Activated T-cell treated with anti-CD3 and anti-CD28 coated beads for 48 hours (primary cell): ENCODE measurements at regions not wholly inside any gene's neighbourhood (a gene's known extent, or its start where the extent isn't known, plus 50 kb on each side); places are given as distances from the start of the nearest gene placed in this dataset.

Experiments used
- DNase-seq: peaks from one replicate; pipeline ENCODE4 v3.0.0-alpha.2; 2020; ENCODE audit warnings: low read depth

DNA sequence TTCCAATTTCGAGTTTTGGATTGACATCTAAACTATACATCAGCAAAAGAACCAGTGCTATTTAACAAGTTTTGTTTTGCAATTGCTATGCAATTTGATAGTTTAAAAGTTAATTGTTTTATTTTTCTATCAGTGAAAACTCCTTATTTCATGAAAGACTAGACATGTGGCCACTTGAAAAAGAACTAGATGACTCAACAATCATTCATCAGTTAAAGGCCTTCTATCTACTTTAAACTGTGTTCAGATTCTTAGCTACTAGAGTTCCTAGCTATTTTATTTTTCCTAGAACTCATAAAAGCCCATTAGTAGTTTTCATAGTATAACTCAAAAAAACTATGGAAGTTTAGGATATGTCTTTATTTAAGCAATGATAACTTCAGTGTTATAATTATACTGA lies 104.6 kb upstream of the LSM8 start:
- DNase-seq, result no peak

DNA sequence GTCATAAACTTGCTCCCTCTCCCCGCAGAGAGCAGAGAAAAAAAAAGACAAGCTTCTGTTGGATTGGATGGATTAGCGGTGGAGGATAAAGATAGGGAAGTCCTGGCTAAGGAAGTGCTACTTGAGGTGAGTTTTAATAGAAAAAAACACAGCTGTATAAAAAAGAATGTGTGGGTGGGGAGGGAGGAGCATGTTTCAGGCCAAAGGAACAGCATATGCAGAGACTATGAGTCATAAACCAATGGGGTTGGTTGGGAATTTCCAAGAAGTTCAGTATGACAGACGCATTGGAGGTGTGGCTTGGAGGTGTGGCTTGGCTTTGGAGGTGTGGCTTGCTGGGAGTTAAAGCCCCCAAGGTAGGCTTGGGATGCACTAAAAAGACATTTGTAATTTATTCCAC lies 103.0 kb upstream of the LSM8 start:
- peak; percentile 34 for DNase-seq

DNA sequence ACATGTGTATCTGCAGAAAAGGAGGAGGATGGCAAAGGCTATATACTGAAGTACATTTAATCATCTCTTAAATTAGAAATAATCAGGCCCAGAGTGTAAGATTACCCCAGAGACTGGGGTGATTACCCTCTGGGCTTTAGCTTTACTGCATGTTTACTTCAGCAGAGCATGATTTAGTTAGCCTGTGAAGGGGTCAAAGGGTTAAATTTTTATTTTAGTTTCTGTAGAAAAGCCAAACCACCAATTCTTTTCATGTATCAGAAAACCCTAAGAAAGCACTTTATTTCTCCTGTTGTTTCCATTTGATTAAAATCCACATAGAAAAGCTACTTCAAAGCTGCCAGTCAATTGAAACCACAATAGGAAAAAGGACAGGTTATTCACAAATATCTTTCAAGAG lies 101.5 kb upstream of the LSM8 start:
- DNase-seq, result no peak

DNA sequence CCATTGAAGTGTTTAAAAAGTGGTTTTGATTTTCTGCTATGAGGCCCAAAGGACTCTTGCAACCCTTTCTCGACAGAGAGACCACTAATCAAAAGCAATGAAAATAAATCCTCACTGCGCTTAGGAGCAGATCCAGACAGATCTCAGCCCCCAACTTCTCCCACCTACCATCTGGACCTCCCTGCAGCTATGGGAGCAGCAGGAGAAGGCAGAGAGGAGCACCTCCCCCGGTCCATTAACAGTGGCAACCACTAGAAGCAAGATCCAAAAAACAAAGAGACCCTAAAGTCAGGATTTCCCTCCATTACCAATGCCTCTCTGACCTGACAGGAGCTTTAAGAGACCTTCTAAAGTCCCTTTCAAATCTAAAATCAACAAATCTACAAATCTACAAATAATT lies 99.0 kb upstream of the LSM8 start:
- no peak for DNase-seq

DNA sequence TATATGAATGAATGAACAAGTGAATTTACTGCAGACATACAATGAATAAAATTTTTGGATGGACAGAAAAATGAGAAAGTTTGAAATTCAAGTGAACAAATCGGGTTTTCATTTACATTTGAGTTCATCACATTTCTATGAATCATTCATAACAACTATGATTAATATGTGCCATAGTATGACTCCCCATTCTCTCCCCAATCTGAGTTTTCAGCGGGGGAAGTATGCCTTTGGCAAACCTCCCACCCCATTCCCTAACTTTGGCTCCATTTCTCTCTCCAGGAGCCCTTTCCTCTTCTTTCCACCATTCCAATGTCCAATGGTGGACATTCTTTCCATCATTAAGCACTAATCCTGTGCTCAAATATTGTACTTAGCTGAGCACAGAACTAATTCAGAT lies 96.8 kb upstream of the LSM8 start:
- no peak for DNase-seq

DNA sequence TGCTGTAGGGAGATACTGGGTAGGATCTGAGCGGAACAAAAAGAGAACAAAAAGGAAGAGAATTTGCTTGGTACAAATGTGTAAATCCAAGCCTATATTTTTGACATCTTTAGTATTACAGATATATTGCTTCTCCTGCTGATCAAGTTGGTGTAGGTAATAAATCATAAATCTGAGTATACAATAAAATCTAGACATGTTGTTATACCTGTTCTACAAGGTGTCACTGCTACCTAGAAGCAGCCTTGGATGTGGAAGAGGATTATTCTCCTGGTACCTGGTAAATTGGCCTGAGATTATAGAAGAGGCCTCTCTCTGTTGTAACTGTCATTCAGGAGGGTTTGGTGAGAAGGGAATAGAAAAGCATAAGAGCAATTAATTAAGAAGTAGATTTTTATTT lies 89.9 kb upstream of the LSM8 start:
- no peak for DNase-seq

DNA sequence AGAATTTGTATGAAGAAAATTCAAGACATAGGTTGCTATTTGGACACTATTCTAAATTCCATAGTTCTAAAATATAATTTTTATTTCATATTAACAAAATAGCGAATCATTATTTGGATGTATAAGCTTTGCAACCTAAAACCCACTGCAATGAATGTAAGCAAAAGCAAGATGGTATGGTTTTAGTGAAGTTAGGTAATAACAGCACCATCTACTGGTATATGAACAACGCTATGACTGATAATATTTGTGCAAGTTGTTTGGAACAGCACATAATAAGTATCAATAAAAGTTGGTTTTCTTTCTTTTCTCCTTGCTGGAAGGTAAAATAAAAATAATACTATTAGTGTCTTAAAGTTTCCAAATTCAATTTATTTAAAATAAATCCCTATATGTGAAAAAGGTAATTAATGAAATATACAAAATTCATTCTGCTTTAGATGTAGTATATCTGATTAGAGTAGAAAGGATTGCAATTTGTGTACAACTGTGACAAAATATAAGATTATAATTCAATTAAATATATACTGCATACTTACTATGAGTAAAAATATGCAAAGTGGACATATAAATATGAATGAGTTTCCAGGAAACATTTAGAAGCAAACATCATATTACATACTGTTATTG lies 79.0 kb upstream of the LSM8 start:
- DNase-seq, result no peak

DNA sequence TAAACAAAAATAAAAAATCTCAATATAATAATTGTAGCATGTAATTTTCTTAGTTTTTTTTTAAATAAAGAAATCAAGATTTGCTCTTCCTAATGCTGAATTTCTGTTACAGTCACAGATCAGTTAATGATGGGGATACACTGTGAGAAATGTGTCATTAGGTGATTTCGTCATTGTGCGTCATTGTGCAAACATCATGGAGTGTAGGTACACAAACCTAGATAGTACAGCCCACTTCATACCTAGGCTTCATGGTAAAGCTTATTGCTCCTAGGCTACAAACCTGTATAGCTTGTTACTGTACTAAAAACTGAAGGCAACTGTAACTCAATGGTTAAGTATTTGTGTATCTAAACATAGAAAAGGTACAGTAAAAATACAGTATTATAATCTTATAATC lies 74.4 kb upstream of the LSM8 start:
- DNase-seq, result no peak

DNA sequence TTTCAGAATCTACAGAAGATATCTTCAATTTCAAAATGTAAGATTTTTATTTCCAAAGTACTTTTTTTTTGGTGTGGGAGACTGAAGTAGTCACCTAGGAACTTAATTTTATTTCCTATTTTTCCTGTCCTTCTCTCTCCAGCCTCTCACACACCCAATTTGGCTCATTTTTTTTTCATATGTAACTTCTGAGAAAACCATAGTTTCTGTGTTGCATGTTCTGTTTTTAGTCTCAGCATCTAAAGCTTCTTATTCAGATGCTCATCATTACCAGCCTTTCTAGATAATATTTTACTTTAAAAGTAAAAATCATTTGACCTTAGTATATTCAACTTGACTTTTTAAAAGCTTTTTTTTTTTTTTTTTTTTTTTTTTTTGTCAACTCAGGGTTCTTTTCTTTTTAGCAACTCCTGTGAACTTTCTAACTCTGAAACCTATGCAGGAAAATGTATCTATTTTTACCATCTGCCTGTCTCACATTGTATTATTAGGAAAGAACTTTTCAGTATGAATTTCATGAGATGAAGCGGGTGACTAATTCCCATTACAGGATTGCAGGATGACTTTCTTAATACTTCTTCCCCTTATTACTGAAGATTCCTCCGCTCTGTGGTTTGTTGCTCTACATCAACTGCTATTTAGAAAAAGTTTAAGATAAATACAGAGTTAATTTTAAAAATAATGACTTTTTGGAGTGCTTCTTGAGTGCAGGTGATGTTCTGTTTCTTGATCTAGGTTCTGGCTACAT lies 73.6 kb upstream of the LSM8 start:
- DNase-seq, result no peak

DNA sequence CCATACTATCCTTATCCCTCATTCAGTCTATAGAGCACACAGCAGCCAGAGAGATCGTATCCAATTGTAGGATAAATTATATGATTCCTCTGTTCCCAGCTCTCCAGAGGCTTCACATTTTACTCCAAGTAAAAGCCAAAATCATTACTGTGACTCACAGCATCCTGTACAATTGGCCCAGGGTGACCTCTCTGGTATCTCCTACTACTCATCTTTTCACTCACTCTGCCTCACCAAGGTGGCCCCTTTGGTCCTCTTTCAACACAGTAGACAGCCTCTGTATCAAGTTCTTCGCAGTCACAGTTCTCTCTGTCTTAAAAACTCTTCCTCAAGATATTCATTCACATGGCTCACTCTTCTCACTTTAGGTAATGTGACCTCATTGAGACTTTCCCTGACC lies 72.6 kb upstream of the LSM8 start:
- DNase-seq, result no peak

DNA sequence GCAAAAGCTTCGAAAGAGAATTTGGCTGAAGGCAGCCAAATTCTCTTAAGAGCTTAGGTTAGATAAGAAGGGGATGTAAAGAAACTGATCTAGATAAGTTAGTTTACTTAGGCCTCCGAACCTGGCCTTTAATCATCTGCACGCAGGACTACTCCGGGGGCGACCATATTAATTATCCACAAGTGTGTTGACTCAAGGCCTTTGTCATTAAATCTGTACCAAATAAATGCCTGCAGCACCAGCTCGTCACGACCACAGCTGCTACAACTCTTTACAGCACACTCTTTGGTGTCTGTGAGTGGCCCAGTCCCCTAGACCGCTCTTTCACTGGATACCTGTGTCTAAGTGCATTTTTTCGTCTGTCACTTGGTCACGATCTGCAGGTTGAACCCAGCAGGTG lies 69.8 kb upstream of the LSM8 start:
- DNase-seq, result no peak

DNA sequence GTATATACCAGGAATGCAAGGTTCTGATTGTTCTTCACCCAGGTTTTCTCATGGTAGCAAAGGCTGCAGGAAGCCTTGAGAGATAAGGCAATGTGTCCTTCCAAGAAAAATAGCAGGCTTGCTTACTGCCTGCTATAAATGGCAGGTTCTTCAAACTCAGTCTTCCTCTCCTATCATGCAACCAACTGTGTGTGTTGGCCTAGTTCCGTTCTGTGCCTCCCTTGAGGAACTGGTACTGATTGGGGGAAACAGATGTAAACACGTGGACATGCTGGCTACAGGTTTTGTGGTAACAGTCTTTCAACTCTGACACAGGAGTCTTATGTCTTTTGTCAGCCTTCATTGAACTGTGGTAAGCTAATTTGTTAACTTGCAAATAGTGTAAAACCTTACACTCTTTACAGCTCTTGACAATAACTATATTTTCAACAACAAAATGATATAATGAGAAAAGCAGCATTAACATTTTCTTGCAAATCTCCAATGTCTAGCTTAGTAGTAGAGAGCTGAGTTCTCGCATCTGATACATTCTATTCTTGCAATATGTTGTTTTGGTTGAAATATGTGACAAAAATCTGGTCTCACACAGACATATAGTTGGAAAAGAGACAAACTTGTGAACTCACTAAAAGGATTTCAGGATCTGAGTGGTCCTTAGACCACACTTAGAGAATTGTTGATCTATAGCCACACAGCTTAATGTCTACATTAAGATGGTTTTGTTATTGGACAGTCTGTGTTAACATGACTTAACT lies 54.7 kb upstream of the LSM8 start:
- no peak for DNase-seq

DNA sequence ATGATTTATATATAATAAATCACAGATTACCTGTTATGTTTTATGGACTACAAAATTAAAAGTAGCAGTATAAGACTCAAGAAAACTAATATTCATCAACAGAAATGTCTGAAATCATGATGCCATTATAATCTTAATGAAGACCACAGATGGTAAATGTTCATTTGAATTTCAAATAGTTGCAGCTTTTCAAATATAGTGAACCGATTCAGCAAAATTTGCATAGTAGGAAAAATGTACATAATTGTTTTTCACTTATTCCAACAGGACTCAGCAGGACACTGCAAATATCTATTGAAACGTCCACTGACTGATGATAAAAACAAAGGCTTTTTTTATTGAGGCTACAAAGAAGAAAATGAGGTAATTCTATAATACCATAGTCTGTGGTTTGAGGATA lies 51.2 kb upstream of the LSM8 start:
- no peak for DNase-seq
